ENCODE measurements at regions not wholly inside any gene's neighbourhood (a gene's known extent, or its start where the extent isn't known, plus 50 kb on each side); places are given as distances from the start of the nearest gene placed in this dataset.

GRCh38 chr3:28903171-28903601 lies 377.7 kb upstream of the RBMS3 start:
- H3K9me1 ChIP-seq (ENCODE audit: control insufficient read depth, extremely low read depth, insufficient read depth, low read length) = no peaks in the 10 kb centered on the region
- H3K36me3 ChIP-seq (ENCODE audit: control insufficient read depth in 2 of 2, extremely low read depth in 1 of 2, insufficient read depth in 2 of 2, low read length in 2 of 2) = no peaks in the 10 kb centered on the region
- DNase-seq (ENCODE audit: low read depth, low spot score) = no peak
- H3K27me3 ChIP-seq (ENCODE audit: control insufficient read depth, extremely low read depth, insufficient read depth, low read length) = no peaks in the 10 kb centered on the region
- H3K9ac ChIP-seq (ENCODE audit: control insufficient read depth, extremely low read depth, insufficient read depth, low read length) = no peak overlapping the region
- H3K27ac ChIP-seq (ENCODE audit: control insufficient read depth, insufficient read depth, low read length) = no peak overlapping the region
- H3K9me3 ChIP-seq (ENCODE audit: control insufficient read depth, low read depth, low read length) = no peaks in the 10 kb centered on the region
- H2AFZ ChIP-seq (ENCODE audit: control insufficient read depth, low read length) = no peak overlapping the region
- H4K20me1 ChIP-seq (ENCODE audit: control insufficient read depth, extremely low read depth, insufficient read depth, low read length) = no peaks in the 10 kb centered on the region
- dilution Hi-C loops (cut with MboI; ENCODE audit: extremely low pct_ligation_motif_present, low sequenced_read_pairs) = no loop called here
- H3K4me1 ChIP-seq (ENCODE audit: control insufficient read depth, extremely low read depth, insufficient read depth, low read length) = no peaks in the 10 kb centered on the region
- H3K79me2 ChIP-seq (ENCODE audit: control insufficient read depth, insufficient read depth, low read length) = no peaks in the 10 kb centered on the region
- H3K4me2 ChIP-seq (ENCODE audit: control insufficient read depth, extremely low read depth, insufficient read depth, low read depth, low read length) = no peak overlapping the region
- no peak overlapping the region for H3K4me3 ChIP-seq (ENCODE audit: control insufficient read depth in 2 of 3, extremely low read depth in 1 of 3, insufficient read depth in 2 of 3, low read depth in 1 of 3, low read length in 3 of 3)
- TF ChIP-seq CTCF (optimal IDR thresholded peaks at IDR 0.05 in 1 of 3, IDR thresholded peaks at IDR 0.05 in 1 of 3, conservative IDR thresholded peaks at IDR 0.05 in 1 of 3; ENCODE audit: extremely low read depth in 1 of 3, insufficient read depth in 2 of 3, low read length in 3 of 3) = no peak
- no peak for FAIRE-seq

DNA sequence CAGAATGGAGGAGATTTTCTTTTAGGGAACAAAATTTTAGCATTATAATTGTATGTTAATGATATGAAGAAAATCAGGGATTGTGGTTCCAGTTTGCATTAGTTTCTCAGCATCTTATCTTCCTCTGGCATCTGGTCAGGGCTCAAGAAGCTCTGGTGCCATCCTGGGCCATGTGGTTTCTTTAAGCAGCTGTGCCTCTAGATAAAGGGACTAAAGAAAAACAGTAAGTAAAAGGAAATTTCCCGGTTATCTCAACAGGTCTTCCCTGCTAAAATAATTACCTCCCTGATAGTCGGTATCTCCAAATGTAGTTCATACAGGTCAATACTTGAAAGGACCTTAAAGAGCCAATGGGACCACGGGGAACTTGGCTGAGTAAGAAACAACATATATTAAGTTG lies 375.1 kb upstream of the RBMS3 start:
- no peaks in the 10 kb centered on the region for H3K27me3 ChIP-seq (ENCODE audit: control insufficient read depth, extremely low read depth, insufficient read depth, low read length)
- no peak overlapping the region for H3K9ac ChIP-seq (ENCODE audit: control insufficient read depth, extremely low read depth, insufficient read depth, low read length)

More for the DNA sequence above, 375.1 kb upstream of the RBMS3 start:
- H2AFZ ChIP-seq (ENCODE audit: control insufficient read depth, low read length) = no peak overlapping the region
- H3K9me3 ChIP-seq (ENCODE audit: control insufficient read depth, low read depth, low read length) = no peaks in the 10 kb centered on the region
- no peaks in the 10 kb centered on the region for H3K4me1 ChIP-seq (ENCODE audit: control insufficient read depth, extremely low read depth, insufficient read depth, low read length)
- no peaks in the 10 kb centered on the region for H3K79me2 ChIP-seq (ENCODE audit: control insufficient read depth, insufficient read depth, low read length)
- dilution Hi-C loops (cut with MboI; ENCODE audit: extremely low pct_ligation_motif_present, low sequenced_read_pairs) = no loop called here
- no peak overlapping the region for H3K4me2 ChIP-seq (ENCODE audit: control insufficient read depth, extremely low read depth, insufficient read depth, low read depth, low read length)
- FAIRE-seq = no peak
- no peak overlapping the region for H3K4me3 ChIP-seq (ENCODE audit: control insufficient read depth in 2 of 3, extremely low read depth in 1 of 3, insufficient read depth in 2 of 3, low read depth in 1 of 3, low read length in 3 of 3)
- no peaks in the 10 kb centered on the region for H4K20me1 ChIP-seq (ENCODE audit: control insufficient read depth, extremely low read depth, insufficient read depth, low read length)
- no peak for TF ChIP-seq EZH2 (IDR thresholded peaks at IDR 0.05; ENCODE audit: low read length)
- no peak for TF ChIP-seq CTCF (optimal IDR thresholded peaks at IDR 0.05 in 1 of 3, IDR thresholded peaks at IDR 0.05 in 1 of 3, conservative IDR thresholded peaks at IDR 0.05 in 1 of 3; ENCODE audit: extremely low read depth in 1 of 3, insufficient read depth in 2 of 3, low read length in 3 of 3)
- H3K27ac ChIP-seq (ENCODE audit: control insufficient read depth, insufficient read depth, low read length) = no peak overlapping the region
- no peaks in the 10 kb centered on the region for H3K36me3 ChIP-seq (ENCODE audit: control insufficient read depth in 2 of 2, extremely low read depth in 1 of 2, insufficient read depth in 2 of 2, low read length in 2 of 2)
- DNase-seq (ENCODE audit: low read depth, low spot score) = no peak
- H3K9me1 ChIP-seq (ENCODE audit: control insufficient read depth, extremely low read depth, insufficient read depth, low read length) = no peaks in the 10 kb centered on the region

Measured in keratinocyte (primary cell).